SK-N-SH (cell line): ENCODE measurements at regions not wholly inside any gene's neighbourhood (a gene's known extent, or its start where the extent isn't known, plus 50 kb on each side); places are given as distances from the start of the nearest gene placed in this dataset.

Experiments used
- CTCF ChIA-PET: fragments of 300-600, 350-600 bp; formaldehyde crosslinking; extraction: SDS; loops from one replicate; lab custom pipeline; 2021; lab: Yijun Ruan, JAX
- POLR2A ChIA-PET: fragments of 350-600 bp; sonication (Branson Sonifier 250); formaldehyde crosslinking; extraction: SDS; loops from one replicate; lab custom pipeline; 2020; ENCODE audit warnings: antibody characterized with exemption, inconsistent platforms; lab: Yijun Ruan, JAX
- DNase-seq: peaks from one replicate; pipeline ENCODE4 v3.0.0; 2012
- H2AFZ ChIP-seq: fragments of 200-600 bp; sonication (generic); 2 replicates; pipeline ENCODE4 v1.8.1; 2016; ENCODE audit warnings: antibody characterized with exemption, mild to moderate bottlenecking, low read depth
- H3F3A ChIP-seq: fragments of 200-600 bp; sonication (generic); replicated peaks from 2 replicates; pipeline ENCODE3; 2016; ENCODE audit warnings: antibody characterized with exemption, mild to moderate bottlenecking; ENCODE audit not compliant: insufficient read depth
- H3K27ac ChIP-seq, 2 experiments: fragments of 200-500 bp in 1 of 2; fragments of 200-600 bp in 1 of 2; sonication (Bioruptor generic) in 1 of 2; sonication (generic), shearing (Covaris generic) in 1 of 2; 2 replicates each; pipeline versions ENCODE4 v1.5.1 to v1.6.1; 2014 to 2016; ENCODE audit warnings: low read depth in 2 of 2, inconsistent platforms in 1 of 2, low read length in 1 of 2, mild to moderate bottlenecking in 1 of 2, mixed read lengths in 1 of 2
- H3K27me3 ChIP-seq: fragments of 200-600 bp; sonication (generic), shearing (Covaris generic); 2 replicates; pipeline ENCODE4 v1.6.1; 2016; ENCODE audit warnings: mixed run types; ENCODE audit not compliant: insufficient read depth
- H3K36me3 ChIP-seq, 2 experiments: fragments of 200-500 bp in 1 of 2; fragments of 200-600 bp in 1 of 2; sonication (Bioruptor generic) in 1 of 2; sonication (generic) in 1 of 2; replicated peaks in 1 of 2; 2 replicates each; pipeline versions ENCODE3 to v1.5.1; 2014 to 2016; ENCODE audit warnings: low read length in 1 of 2, mild to moderate bottlenecking in 1 of 2; ENCODE audit not compliant: insufficient read depth in 2 of 2, control insufficient read depth in 1 of 2
- H3K4me1 ChIP-seq, 2 experiments: fragments of 200-500 bp in 1 of 2; fragments of 200-600 bp in 1 of 2; sonication (Bioruptor generic) in 1 of 2; sonication (generic), shearing (Covaris generic) in 1 of 2; 2 replicates each; pipeline versions ENCODE4 v1.5.1 to v1.6.1; 2014 to 2016; ENCODE audit warnings: low read depth in 1 of 2, low read length in 1 of 2, mixed run types in 1 of 2; ENCODE audit not compliant: insufficient read depth in 2 of 2, control insufficient read depth in 1 of 2
- H3K4me2 ChIP-seq: fragments of 200-600 bp; sonication (generic), shearing (Covaris generic); 2 replicates; pipeline ENCODE4 v1.6.1; 2017; ENCODE audit warnings: mixed run types
- H3K4me3 ChIP-seq, 2 experiments: fragments of 200-500 bp in 1 of 2; fragments of 200-600 bp in 1 of 2; sonication (Bioruptor generic) in 1 of 2; sonication (generic), shearing (Covaris generic) in 1 of 2; 2 replicates each; pipeline versions ENCODE4 v1.5.1 to v1.8.1; 2014 to 2016; ENCODE audit warnings: low read depth in 2 of 2, inconsistent platforms in 1 of 2, low read length in 1 of 2, mild to moderate bottlenecking in 1 of 2, mixed read lengths in 1 of 2, moderate library complexity in 1 of 2
- H3K79me2 ChIP-seq: fragments of 200-600 bp; sonication (generic); 2 replicates; pipeline ENCODE4 v1.8.1; 2017; ENCODE audit warnings: mild to moderate bottlenecking; ENCODE audit not compliant: insufficient read depth
- H3K9ac ChIP-seq: fragments of 200-600 bp; sonication (generic); 2 replicates; pipeline ENCODE4 v1.6.1; 2017; ENCODE audit warnings: mixed run types
- H3K9me2 ChIP-seq: fragments of 200-600 bp; sonication (generic); 2 replicates; pipeline ENCODE4 v1.6.1; 2017; ENCODE audit warnings: mixed run types
- H3K9me3 ChIP-seq: fragments of 200-600 bp; sonication (generic); 2 replicates; pipeline ENCODE4 v1.6.1; 2017; ENCODE audit warnings: mixed run types, mild to moderate bottlenecking, moderate library complexity
- H4K20me1 ChIP-seq: fragments of 200-600 bp; sonication (generic); 2 replicates; pipeline ENCODE4 v1.6.1; 2017; ENCODE audit warnings: mild to moderate bottlenecking, mixed run types; ENCODE audit not compliant: insufficient read depth
- CHD2 ChIP-seq: fragments of 150-350 bp; IDR thresholded peaks from 2 replicates; pipeline ENCODE4 v1.6.1; 2018; ENCODE audit warnings: low read length; ENCODE audit not compliant: partially characterized antibody
- EP300 ChIP-seq, 2 experiments: IDR thresholded peaks; 2 replicates each; pipeline versions ENCODE4 v1.4.0 to v1.6.1; 2012; ENCODE audit warnings: borderline replicate concordance in 1 of 2, low read depth in 1 of 2, low read length in 1 of 2
- EZH2phosphoT487 ChIP-seq: fragments of 200-600 bp; sonication (generic); IDR thresholded peaks from 2 replicates; pipeline ENCODE4 v1.6.1; 2017; ENCODE audit warnings: low read depth, mixed run types, mild to moderate bottlenecking, antibody characterized with exemption, moderate library complexity, borderline replicate concordance
- FOSL2 ChIP-seq: IDR thresholded peaks from 2 replicates; pipeline ENCODE4 v1.4.0; 2012; ENCODE audit warnings: low read depth, mild to moderate bottlenecking, moderate library complexity, borderline replicate concordance
- FOXM1 ChIP-seq: IDR thresholded peaks from 2 replicates; pipeline ENCODE4 v1.4.0; 2012; ENCODE audit warnings: low read depth, mild to moderate bottlenecking
- GABPA ChIP-seq: IDR thresholded peaks from 2 replicates; pipeline ENCODE4 v1.4.0; 2012; ENCODE audit warnings: low read depth, mild to moderate bottlenecking
- JUND ChIP-seq: IDR thresholded peaks from 2 replicates; pipeline ENCODE4 v1.4.0; 2012
- MEF2A ChIP-seq: IDR thresholded peaks from 2 replicates; pipeline ENCODE4 v1.4.0; 2012; ENCODE audit warnings: low read depth, borderline replicate concordance
- MXI1 ChIP-seq: IDR thresholded peaks from 2 replicates; pipeline ENCODE4 v1.6.1; 2012; ENCODE audit warnings: mild to moderate bottlenecking, low read depth, low read length, improper control_type of control experiment
- NFIC ChIP-seq: IDR thresholded peaks from 2 replicates; pipeline ENCODE4 v1.4.0; 2012; ENCODE audit warnings: borderline replicate concordance
- NRF1 ChIP-seq: IDR thresholded peaks from 2 replicates; pipeline ENCODE4 v1.6.1; 2012; ENCODE audit warnings: low read depth, mild to moderate bottlenecking, low read length
- RAD21 ChIP-seq: IDR thresholded peaks from 2 replicates; pipeline ENCODE4 v1.6.1; 2012; ENCODE audit warnings: mild to moderate bottlenecking, low read length
- RFX5 ChIP-seq: IDR thresholded peaks from 2 replicates; pipeline ENCODE4 v1.6.1; 2012; ENCODE audit warnings: mild to moderate bottlenecking, improper control_type of control experiment, low read length
- SIN3A ChIP-seq: IDR thresholded peaks from 2 replicates; pipeline ENCODE4 v1.6.1; 2012; ENCODE audit warnings: low read depth, mild to moderate bottlenecking, low read length, moderate library complexity, borderline replicate concordance
- TCF12 ChIP-seq: IDR thresholded peaks from 2 replicates; pipeline ENCODE4 v1.4.0; 2012
- TEAD4 ChIP-seq: IDR thresholded peaks from 2 replicates; pipeline ENCODE4 v1.4.0; 2012; ENCODE audit warnings: mild to moderate bottlenecking, borderline replicate concordance; ENCODE audit not compliant: insufficient read depth
- WGBS: methylation state at CpG from one replicate; pipeline ENCODE4 v1.1.6; 2017; ENCODE audit warnings: low lambda C conversion rate; 5-methylcytosine and 5-hydroxymethylcytosine counted together
- TF ChIP-seq, protein P1 (sequence below): fragments of 200-600 bp; sonication (generic); IDR thresholded peaks from 2 replicates; pipeline ENCODE4 v1.6.1; 2017; ENCODE audit warnings: antibody characterized with exemption, mild to moderate bottlenecking, moderate library complexity
- TF ChIP-seq, protein P2 (sequence below): IDR thresholded peaks from 2 replicates; pipeline ENCODE4 v1.4.0; 2012; ENCODE audit warnings: low read depth, borderline replicate concordance
- TF ChIP-seq, protein P3 (sequence below): fragments of 150-350 bp; IDR thresholded peaks from 2 replicates; pipeline ENCODE4 v1.6.1; 2017; ENCODE audit warnings: antibody characterized with exemption, low read length, low read depth, borderline replicate concordance
- TF ChIP-seq, protein P4 (sequence below): IDR thresholded peaks from 2 replicates; pipeline ENCODE4 v1.4.0; 2012; ENCODE audit warnings: low read depth
- TF ChIP-seq, protein P5 (sequence below): IDR thresholded peaks from 2 replicates; pipeline ENCODE4 v1.6.1; 2012; ENCODE audit warnings: mild to moderate bottlenecking, low read depth, low read length, moderate library complexity

DNA sequence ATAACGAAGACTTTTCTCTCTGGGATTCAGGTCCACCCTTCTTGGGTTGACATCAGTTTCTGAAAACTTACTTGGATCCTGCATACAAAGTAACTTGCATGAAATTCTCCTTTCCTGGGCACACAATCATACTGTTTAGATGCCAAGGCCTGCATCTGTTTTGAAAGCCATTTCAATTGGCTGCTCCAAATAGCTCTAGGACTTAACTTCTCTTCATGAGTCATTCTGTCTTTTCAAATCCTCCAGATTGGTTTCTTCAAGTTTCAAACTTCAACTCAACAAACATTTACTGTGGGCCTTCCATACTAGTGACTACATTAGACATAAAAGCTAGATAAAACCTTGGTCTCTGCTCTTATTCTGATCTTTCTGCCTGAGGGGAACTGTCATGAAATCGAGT, 54.8 kb upstream of the HMHB1 start:
- Histone ChIP-seq H3K79me2 (no peaks in the 10 kb centered on the region), H3K9me3 (no peaks in the 10 kb centered on the region), H4K20me1 (no peaks in the 10 kb centered on the region), H3K4me1 (peaks cover 0 to 2% of the 10 kb centered on the region in 2 experiments; a peak in 1 of 4 replicates), H3K4me2 (no peak overlapping the region), H2AFZ (no peak overlapping the region), H3K9me2 (no peaks in the 10 kb centered on the region), H3K36me3 (no peaks in the 10 kb centered on the region), H3F3A (no peaks in the 10 kb centered on the region), H3K27ac (no peak overlapping the region), H3K9ac (no peak overlapping the region), H3K4me3 (no peak overlapping the region), H3K27me3 (no peaks in the 10 kb centered on the region)
- TF ChIP-seq TEAD4 (no peak), CHD2 (no peak), TCF12 (no peak)
- TF ChIP-seq, protein P1, sequence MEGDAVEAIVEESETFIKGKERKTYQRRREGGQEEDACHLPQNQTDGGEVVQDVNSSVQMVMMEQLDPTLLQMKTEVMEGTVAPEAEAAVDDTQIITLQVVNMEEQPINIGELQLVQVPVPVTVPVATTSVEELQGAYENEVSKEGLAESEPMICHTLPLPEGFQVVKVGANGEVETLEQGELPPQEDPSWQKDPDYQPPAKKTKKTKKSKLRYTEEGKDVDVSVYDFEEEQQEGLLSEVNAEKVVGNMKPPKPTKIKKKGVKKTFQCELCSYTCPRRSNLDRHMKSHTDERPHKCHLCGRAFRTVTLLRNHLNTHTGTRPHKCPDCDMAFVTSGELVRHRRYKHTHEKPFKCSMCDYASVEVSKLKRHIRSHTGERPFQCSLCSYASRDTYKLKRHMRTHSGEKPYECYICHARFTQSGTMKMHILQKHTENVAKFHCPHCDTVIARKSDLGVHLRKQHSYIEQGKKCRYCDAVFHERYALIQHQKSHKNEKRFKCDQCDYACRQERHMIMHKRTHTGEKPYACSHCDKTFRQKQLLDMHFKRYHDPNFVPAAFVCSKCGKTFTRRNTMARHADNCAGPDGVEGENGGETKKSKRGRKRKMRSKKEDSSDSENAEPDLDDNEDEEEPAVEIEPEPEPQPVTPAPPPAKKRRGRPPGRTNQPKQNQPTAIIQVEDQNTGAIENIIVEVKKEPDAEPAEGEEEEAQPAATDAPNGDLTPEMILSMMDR: no peak
- TF ChIP-seq, protein P2, sequence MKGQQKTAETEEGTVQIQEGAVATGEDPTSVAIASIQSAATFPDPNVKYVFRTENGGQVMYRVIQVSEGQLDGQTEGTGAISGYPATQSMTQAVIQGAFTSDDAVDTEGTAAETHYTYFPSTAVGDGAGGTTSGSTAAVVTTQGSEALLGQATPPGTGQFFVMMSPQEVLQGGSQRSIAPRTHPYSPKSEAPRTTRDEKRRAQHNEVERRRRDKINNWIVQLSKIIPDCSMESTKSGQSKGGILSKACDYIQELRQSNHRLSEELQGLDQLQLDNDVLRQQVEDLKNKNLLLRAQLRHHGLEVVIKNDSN: no peak
- POLR2A ChIA-PET: no interaction called here
- no peak for DNase-seq
- 66% methylated on average over 2 of the region's 2 CpGs for WGBS
- CTCF ChIA-PET: interaction anchor here (1.4 kb wide), 1 partner anchor 11 kb away, joined by 4 read pairs; no protein-coding TSS in a partner anchor

DNA sequence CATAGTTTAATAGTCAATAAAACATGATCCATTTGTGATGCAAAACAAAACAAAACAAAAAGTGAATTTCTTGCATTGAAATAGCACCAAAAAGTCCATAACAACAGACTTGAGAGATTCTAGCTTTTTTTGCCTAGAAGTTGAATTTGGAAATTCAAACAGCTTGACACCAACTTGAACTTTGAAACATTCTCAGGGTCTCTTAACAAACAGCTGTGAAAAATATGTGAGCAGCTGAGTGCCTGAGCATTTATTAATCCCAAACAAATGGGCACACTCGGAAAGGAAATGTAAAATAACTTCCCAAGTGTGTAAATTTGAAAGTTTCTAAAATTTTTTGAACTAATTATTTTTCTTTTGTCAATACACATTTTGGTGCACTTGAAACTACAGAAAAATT, 56.0 kb upstream of the HMHB1 start:
- Histone ChIP-seq H3K9ac (no peak overlapping the region), H3K27me3 (no peaks in the 10 kb centered on the region), H3K79me2 (no peaks in the 10 kb centered on the region), H3K4me3 (no peak overlapping the region), H3K4me1 (peaks cover 0 to 2% of the 10 kb centered on the region in 2 experiments; a peak in 1 of 4 replicates), H4K20me1 (no peaks in the 10 kb centered on the region), H3K4me2 (no peak overlapping the region), H3K36me3 (no peaks in the 10 kb centered on the region), H2AFZ (no peak overlapping the region), H3K9me2 (no peaks in the 10 kb centered on the region), H3K9me3 (no peaks in the 10 kb centered on the region), H3F3A (no peaks in the 10 kb centered on the region), H3K27ac (no peak overlapping the region)
- POLR2A ChIA-PET: no interaction called here
- TF ChIP-seq NFIC (no peak), SIN3A (no peak), TEAD4 (no peak), RFX5 (no peak), GABPA (no peak), FOXM1 (no peak), JUND (no peak), CHD2 (no peak), EZH2phosphoT487 (no peak), MEF2A (no peak), EP300 (IDR thresholded peaks at IDR 0.05; ENCODE audit: borderline replicate concordance in 1 of 2, low read depth in 1 of 2, low read length in 1 of 2) (no peak), FOSL2 (no peak), MXI1 (no peak), RAD21 (no peak), NRF1 (no peak)
- TF ChIP-seq, protein P3, sequence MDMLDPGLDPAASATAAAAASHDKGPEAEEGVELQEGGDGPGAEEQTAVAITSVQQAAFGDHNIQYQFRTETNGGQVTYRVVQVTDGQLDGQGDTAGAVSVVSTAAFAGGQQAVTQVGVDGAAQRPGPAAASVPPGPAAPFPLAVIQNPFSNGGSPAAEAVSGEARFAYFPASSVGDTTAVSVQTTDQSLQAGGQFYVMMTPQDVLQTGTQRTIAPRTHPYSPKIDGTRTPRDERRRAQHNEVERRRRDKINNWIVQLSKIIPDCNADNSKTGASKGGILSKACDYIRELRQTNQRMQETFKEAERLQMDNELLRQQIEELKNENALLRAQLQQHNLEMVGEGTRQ: no peak
- TF ChIP-seq, protein P4, sequence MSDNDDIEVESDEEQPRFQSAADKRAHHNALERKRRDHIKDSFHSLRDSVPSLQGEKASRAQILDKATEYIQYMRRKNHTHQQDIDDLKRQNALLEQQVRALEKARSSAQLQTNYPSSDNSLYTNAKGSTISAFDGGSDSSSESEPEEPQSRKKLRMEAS: no peak
- TF ChIP-seq, protein P5, sequence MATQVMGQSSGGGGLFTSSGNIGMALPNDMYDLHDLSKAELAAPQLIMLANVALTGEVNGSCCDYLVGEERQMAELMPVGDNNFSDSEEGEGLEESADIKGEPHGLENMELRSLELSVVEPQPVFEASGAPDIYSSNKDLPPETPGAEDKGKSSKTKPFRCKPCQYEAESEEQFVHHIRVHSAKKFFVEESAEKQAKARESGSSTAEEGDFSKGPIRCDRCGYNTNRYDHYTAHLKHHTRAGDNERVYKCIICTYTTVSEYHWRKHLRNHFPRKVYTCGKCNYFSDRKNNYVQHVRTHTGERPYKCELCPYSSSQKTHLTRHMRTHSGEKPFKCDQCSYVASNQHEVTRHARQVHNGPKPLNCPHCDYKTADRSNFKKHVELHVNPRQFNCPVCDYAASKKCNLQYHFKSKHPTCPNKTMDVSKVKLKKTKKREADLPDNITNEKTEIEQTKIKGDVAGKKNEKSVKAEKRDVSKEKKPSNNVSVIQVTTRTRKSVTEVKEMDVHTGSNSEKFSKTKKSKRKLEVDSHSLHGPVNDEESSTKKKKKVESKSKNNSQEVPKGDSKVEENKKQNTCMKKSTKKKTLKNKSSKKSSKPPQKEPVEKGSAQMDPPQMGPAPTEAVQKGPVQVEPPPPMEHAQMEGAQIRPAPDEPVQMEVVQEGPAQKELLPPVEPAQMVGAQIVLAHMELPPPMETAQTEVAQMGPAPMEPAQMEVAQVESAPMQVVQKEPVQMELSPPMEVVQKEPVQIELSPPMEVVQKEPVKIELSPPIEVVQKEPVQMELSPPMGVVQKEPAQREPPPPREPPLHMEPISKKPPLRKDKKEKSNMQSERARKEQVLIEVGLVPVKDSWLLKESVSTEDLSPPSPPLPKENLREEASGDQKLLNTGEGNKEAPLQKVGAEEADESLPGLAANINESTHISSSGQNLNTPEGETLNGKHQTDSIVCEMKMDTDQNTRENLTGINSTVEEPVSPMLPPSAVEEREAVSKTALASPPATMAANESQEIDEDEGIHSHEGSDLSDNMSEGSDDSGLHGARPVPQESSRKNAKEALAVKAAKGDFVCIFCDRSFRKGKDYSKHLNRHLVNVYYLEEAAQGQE: no peak
- TF ChIP-seq, protein P2: no peak
- CTCF ChIA-PET: no interaction called here
- no peak for DNase-seq
- WGBS: 75% methylated on average over 1 of the region's 1 CpG
